HG03571 (cell line): ENCODE measurements at regions not wholly inside any gene's neighbourhood (a gene's known extent, or its start where the extent isn't known, plus 50 kb on each side); places are given as distances from the start of the nearest gene placed in this dataset.
"Not testable (repeated sequence)": the region's sequence is repeated elsewhere in the genome, so short reads cannot be mapped to it uniquely, and the experiment has no call there.

ENCODE experiments used
- ATAC-seq: cut with Tn5 transposase; IDR thresholded peaks from one replicate; pipeline ENCODE4 v1.9.1; 2021; ENCODE audit not compliant: unreplicated experiment

- no peak for ATAC-seq
Measured at GRCh38 chr13:42396901-42397655, 125.1 kb downstream of the AKAP11 start.

- ATAC-seq, result no peak
Measured at GRCh38 chr13:42398533-42398932, 126.6 kb downstream of the AKAP11 start.

- ATAC-seq, result no peak
Measured at GRCh38 chr13:42400188-42400833, 128.4 kb downstream of the AKAP11 start.

DNA sequence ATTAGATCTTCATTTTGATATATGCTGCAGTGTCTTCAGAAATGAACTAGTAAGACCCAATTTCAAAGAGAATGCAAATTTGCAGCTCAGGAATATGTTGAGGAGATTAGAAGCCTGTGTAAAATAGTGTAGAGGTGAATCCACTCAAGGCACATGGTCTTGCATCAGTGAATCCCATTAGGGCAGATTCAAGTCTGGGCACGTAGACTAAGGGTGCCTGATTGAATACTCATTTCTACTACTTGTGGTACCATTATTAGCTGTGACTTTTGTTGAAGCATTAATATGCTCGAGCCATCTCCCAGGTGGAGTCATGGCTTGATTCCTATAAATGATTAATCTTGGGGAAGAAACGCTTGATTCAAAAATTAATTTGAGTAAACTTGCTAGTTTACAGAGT lies 129.4 kb downstream of the AKAP11 start:
- ATAC-seq, result no peak

DNA sequence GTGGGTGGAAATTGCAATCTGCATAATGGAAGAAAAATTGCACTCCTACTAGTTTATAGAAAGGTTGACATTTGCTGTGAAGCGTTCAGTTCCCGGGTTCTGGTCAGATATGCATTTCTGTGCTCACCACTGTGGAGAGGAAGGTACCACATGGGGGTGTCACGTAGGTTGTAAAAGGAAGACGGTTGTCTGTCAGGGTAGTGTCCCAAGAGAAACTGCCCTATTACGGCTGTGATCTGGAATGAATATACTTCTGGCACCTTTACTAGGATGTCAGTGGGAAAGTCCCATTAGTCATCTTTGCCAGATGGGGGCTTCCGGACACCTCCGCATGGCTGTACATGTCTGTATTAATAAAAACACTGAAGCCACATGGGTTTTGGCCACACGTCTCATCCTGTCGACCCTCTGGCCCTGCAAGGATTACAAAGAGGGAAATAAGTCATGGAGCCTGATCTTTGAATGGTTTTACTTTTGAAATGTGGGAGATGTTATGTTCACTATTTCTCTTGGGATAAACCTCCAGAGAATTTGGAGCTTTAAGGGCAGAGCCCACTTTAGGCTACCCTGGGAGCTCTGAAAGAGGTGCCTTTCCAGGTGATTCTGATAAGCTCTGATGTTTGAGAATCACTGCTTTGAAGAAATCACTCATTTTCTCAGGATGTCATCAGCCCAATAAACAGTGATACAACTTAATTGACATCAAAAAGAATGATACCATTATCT lies 133.9 kb downstream of the AKAP11 start:
- peak; percentile 77 for ATAC-seq

GRCh38 chr13:42409075-42409474 lies 137.1 kb downstream of the AKAP11 start:
- no peak for ATAC-seq

DNA sequence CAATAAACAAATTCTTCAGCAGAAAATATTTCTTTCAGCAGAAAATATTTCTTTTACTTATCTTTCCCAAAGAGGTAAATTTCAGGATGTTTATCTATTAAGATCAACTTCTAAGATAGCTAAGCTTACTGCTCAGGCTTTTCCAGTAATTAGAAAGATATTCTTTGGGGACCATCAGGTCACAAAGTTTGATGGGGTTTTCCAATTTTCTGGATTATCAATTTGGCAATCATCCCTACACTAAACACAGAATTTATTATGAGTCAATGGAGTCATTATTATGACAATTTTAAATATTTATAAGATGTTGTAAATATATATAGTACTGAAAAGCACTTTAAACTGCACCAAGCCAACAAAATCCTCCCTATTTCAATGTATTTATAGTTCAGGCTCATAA lies 137.6 kb downstream of the AKAP11 start:
- no peak for ATAC-seq

DNA sequence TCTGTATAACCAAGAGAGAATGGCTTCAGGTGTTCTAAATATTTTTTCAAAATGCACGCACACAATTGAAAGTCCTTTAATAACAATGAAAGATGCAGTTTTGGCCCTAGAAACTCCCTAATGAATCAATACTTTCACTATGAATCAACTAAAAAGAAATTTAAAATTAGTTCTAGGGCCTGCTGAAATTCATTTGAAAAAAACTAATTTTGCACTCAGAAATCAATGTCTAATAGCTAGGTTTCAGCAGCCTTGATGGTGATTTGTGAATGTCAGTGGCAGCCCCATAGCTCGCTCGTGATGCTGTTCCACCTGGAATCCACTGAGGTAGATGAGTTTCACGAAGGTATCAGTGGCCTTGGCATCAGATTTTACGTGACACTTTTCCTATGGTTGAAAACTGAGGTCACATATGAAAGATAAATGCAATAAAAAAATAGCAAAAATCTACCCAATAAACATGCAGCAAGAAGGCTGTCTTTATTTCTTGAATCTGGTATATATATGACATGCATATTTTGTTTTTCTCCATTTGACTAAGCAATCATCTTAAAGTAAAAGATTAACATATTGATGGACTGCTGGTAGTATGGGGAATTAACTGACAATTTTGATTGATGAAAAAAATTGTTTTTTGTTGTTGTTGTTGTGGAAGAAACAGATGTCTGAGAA lies 141.0 kb downstream of the AKAP11 start:
- ATAC-seq, result peak; percentile 56

GRCh38 chr13:42413484-42413815 lies 141.5 kb downstream of the AKAP11 start:
- no peak for ATAC-seq

DNA sequence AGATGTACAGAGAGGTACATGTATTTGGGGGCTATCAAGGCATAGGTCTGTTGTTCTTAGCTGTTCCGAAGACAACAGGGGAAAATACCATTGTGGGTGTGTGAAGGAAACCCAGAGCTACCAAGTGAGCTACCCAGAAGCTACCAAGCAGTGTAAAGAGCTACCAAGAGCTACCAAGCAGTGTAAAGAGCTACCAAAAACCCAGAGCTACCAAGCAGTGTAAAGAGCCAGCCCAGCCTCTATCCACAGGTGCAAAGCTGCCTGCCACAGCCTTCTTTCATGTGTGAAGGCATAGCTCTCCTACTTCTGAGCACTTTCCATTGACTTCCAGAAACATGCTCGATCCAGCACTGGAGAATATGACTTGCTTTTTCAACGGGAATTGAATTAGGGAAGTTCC lies 145.7 kb downstream of the AKAP11 start:
- ATAC-seq, result no peak

GRCh38 chr13:42418184-42418583 lies 146.2 kb downstream of the AKAP11 start:
- no peak for ATAC-seq

- ATAC-seq, result peak; percentile 57
Measured at GRCh38 chr13:42420304-42420703, 148.4 kb downstream of the AKAP11 start.

DNA sequence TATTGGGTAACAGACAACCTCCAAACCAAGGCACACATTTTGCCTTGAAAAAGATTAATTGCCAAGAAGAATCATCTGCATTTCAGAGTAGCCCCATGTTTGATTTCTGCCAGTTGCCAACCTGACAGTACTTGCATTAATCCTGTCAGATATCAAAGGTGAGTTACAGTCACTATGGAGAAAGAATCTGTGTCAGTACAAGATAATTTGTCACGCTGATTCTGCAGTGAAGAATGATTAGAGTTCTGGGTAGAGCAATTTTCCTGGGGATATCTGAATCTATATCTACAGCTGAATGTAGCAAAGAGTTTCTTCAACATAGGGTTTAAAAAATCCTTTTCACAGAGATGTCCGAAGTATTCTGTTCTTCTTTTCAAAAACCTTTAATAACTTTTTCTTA lies 150.7 kb downstream of the AKAP11 start:
- no peak for ATAC-seq

- ATAC-seq, result no peak
Measured at GRCh38 chr13:42424182-42424581, 149.8 kb upstream of the TNFSF11 start.

GRCh38 chr13:42445354-42445753 lies 128.6 kb upstream of the TNFSF11 start:
- no peak for ATAC-seq

GRCh38 chr13:42446597-42446996 lies 127.4 kb upstream of the TNFSF11 start:
- not testable (repeated sequence) for ATAC-seq

DNA sequence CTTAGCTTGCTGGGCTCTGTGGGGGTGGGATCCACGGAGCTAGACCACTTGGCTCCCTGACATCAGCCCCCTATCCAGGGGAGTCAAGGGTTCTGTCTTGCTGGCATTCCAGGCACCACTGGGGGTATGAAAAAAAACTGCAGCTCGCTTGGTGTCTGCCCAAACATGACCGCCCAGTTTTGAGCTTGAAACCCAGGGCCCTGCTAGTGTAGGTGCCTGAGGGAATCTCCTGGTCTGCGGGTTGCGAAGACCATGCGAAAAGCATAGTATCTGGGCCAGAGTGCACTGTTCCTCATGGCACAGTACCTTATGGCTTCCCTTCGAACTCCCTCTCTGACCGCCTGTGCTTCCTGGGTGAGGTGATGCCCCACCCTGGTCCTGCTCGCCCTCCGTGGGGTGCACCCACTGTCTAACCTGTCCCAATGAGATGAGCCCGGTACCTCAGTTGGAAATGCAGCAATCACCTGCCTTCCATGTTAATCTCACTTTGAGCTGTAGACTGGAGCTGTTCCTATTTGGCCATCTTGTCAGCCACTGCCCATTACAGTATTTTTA lies 120.8 kb upstream of the TNFSF11 start:
- no peak for ATAC-seq

DNA sequence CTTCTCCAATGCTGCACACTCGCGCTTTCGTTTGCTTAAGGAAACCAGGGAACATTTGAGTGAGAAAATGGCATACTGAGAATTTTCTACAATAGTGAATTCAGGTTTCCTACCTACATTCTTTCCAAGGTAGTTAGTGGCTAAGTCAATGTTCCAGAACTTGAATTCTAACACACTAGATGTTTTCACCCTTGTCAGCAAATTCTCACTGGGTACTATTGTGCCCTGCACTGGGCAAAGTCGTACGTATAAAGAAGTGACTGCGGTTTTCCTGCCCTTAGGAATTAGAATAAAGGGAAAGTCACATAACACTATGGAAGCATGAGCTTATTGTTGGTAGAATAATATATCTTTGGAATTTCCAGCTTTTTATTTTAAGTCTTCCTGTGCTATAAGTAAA lies 119.2 kb upstream of the TNFSF11 start:
- ATAC-seq, result no peak

DNA sequence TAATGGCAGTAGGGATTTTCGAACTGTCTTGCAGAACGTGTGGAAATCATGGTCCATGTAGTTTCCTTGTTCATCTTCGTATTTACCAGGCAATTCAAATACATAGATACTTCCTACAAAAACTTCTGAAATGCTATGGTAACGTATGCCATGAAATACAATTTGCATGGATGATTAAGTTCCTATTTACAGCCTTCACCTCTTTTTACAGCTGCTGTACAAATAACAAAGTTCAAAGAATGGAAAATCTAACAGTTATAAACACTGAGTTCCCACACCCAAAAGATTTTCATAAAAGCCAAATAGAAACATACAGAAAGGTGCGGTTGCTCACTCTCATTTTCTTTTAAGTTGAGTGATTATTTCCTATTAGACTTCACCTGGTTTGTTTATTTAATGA lies 115.8 kb upstream of the TNFSF11 start:
- ATAC-seq, result no peak

DNA sequence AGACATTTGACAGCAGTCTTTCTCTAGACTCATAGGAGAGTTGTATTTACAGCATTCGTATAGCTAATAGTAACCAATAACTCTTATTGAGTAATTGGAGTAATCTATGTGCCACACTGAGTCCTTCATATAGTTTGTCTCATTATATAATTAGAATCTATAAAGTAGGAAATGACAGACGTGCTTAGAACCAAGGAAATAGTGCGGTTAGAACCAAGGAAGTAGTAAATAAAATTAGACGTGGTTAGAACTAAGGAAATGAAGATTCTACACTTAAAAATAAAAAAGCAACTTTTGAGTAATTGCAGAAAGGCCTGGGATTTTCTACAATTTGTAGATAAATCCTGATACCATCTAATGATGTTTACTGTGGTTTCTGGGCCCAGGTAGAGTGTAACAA lies 107.8 kb upstream of the TNFSF11 start:
- ATAC-seq, result no peak

DNA sequence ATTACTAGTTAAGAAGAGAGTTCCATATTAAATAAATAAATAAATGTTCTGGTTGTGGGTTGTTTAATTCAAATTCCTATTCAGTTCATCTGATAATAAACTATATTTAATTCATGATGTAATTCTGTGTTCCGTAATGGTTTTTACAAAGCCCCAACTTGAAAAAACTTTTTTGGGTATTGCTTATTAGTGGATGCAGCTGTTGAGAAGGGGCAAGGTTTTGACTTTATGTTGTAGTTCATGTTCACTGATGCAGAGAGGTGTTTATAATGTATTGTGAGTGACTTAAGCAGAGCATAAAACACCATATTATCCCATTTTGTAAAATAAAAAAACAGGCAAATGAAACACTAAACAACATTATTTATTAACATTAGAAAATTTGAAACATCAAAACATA lies 107.3 kb upstream of the TNFSF11 start:
- no peak for ATAC-seq
